Transverse colon (tissue), 4 donors: ENCODE measurements at regions not wholly inside any gene's neighbourhood (a gene's known extent, or its start where the extent isn't known, plus 50 kb on each side); places are given as distances from the start of the nearest gene placed in this dataset.

Source experiments
- DNase-seq: peaks from one replicate; pipeline ENCODE4 v3.0.0-alpha.2; 2019
- H3K27ac ChIP-seq, 4 donors: fragments of 200-600 bp; sonication (generic); 2 replicates each; pipeline ENCODE4 v1.5.1; 2016 to 2018; ENCODE audit warnings: inconsistent platforms in 4 of 4
- H3K27me3 ChIP-seq: fragments of 200-600 bp; sonication (generic); 2 replicates; pipeline ENCODE4 v1.5.1; 2017; ENCODE audit warnings: inconsistent platforms
- H3K36me3 ChIP-seq, 4 donors: fragments of 200-600 bp; sonication (generic); 2 replicates each; pipeline ENCODE4 v1.5.1; 2017 to 2019; ENCODE audit warnings: inconsistent platforms in 4 of 4
- H3K4me1 ChIP-seq, 4 donors: fragments of 200-600 bp; sonication (generic); 2 replicates each; pipeline ENCODE4 v1.5.1; 2017 to 2020; ENCODE audit warnings: inconsistent platforms in 4 of 4
- H3K4me3 ChIP-seq, 4 donors: fragments of 200-600 bp; sonication (generic); 1 replicate in 1 of 4; 2 replicates in 3 of 4; pipeline versions ENCODE4 v1.5.1 to v1.6.1; 2017 to 2019; ENCODE audit warnings: inconsistent platforms in 4 of 4
- H3K9me3 ChIP-seq, 2 donors: fragments of 200-600 bp; sonication (generic); 2 replicates each; pipeline ENCODE4 v1.5.1; 2017 to 2019; ENCODE audit warnings: inconsistent platforms in 2 of 2
- EP300 ChIP-seq: sonication (generic); formaldehyde crosslinking; IDR thresholded peaks from one replicate; pipeline ENCODE4 v1.6.1; 2017; ENCODE audit warnings: antibody characterized with exemption, low read depth
- POLR2A ChIP-seq: fragments of 450-650 bp; IDR thresholded peaks from one replicate; pipeline ENCODE4 v1.6.1; 2016; ENCODE audit warnings: antibody characterized with exemption, mild to moderate bottlenecking, moderate library complexity
- POLR2AphosphoS5 ChIP-seq, 3 donors: sonication (generic); formaldehyde crosslinking; IDR thresholded peaks; one replicate each; pipeline ENCODE4 v1.6.1; 2016; ENCODE audit warnings: antibody characterized with exemption in 3 of 3
- WGBS, 2 donors: methylation state at CpG; one replicate each; pipeline ENCODE4 v1.1.5; 2018; ENCODE audit warnings: low coverage in 1 of 2; 5-methylcytosine and 5-hydroxymethylcytosine counted together
- in situ Hi-C, 4 donors: fragments of 200-750 bp; cut with MboI; loops; one replicate each; pipeline versions ENCODE4 v1.15.0 to v1.15.1; 2017; ENCODE audit warnings: low sequenced_read_pairs in 3 of 4, low pct_ligation_motif_present in 1 of 4, low pct_unique_long_range_greater_than_20kb in 1 of 4
- intact Hi-C: fragments of 100-400 bp; cut with DNase I; formaldehyde crosslinking; loops from one replicate; pipeline ENCODE4 v1.15.1; 2023; ENCODE audit warnings: low total_unique reads
- TF ChIP-seq, protein P1 (sequence below), 5 experiments: fragments of 200-600 bp in 3 of 5; fragments of 450-650 bp in 2 of 5; sonication (generic) in 3 of 5; IDR thresholded peaks; 1 replicate in 2 of 5; 2 replicates in 3 of 5; pipeline ENCODE4 v1.5.1; 2016 to 2017; ENCODE audit warnings: antibody characterized with exemption in 5 of 5, inconsistent platforms in 3 of 5, mild to moderate bottlenecking in 2 of 5, moderate library complexity in 1 of 5

- Histone ChIP-seq H3K4me3 (no peak overlapping the region), H3K4me1 (no peaks in the 10 kb centered on the region), H3K27ac (no peak overlapping the region), H3K27me3 (no peaks in the 10 kb centered on the region), H3K9me3 (no peaks in the 10 kb centered on the region), H3K36me3 (no peaks in the 10 kb centered on the region)
- intact Hi-C loops, result no loop called here
- in situ Hi-C loops, result loop anchor here in 1 of 4 donors (25.0 kb wide), 1 partner anchor 759 kb away; no protein-coding TSS in a partner anchor
- DNase-seq, result no peak
- TF ChIP-seq, protein P1, sequence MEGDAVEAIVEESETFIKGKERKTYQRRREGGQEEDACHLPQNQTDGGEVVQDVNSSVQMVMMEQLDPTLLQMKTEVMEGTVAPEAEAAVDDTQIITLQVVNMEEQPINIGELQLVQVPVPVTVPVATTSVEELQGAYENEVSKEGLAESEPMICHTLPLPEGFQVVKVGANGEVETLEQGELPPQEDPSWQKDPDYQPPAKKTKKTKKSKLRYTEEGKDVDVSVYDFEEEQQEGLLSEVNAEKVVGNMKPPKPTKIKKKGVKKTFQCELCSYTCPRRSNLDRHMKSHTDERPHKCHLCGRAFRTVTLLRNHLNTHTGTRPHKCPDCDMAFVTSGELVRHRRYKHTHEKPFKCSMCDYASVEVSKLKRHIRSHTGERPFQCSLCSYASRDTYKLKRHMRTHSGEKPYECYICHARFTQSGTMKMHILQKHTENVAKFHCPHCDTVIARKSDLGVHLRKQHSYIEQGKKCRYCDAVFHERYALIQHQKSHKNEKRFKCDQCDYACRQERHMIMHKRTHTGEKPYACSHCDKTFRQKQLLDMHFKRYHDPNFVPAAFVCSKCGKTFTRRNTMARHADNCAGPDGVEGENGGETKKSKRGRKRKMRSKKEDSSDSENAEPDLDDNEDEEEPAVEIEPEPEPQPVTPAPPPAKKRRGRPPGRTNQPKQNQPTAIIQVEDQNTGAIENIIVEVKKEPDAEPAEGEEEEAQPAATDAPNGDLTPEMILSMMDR (IDR thresholded peaks at IDR 0.05), result peak; percentile 44 to 60 (median 52)
- no peak for TF ChIP-seq POLR2A
- WGBS, 2 donors, result 51 to 53% methylated on average over 6 of the region's 6 CpGs
These were observed 923.4 kb downstream of the NCAM2 start for GRCh38 chr21:21921410-21922232.

DNA sequence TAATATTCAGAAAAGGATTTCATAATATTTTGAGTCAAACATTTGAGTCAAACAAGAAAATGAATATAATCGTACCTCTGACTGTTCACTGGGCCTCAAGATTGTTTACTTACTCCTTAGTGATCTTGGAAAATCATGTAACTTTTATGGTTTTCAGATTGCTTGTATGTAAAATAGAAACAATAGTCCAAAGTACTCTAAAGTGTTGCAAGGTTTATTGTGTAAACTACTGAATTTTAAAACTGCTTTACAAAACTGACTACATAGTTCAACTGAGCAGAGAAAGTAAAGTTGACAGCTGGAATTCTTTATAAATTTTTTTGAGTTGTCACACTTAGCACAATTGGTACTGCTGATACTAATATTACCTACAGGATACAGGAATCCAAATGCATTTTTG, 931.0 kb downstream of the NCAM2 start:
- intact Hi-C loops, result no loop called here
- Histone ChIP-seq H3K36me3 (no peaks in the 10 kb centered on the region), H3K27me3 (no peaks in the 10 kb centered on the region), H3K27ac (no peak overlapping the region), H3K9me3 (no peaks in the 10 kb centered on the region), H3K4me3 (no peak overlapping the region), H3K4me1 (peaks cover 0 to 13% (median 1%) of the 10 kb centered on the region in 4 donors)
- WGBS, 2 donors, result 15 to 36% methylated on average over 1 of the region's 1 CpG
- no peak for DNase-seq
- no peak for TF ChIP-seq POLR2A
- no peak for TF ChIP-seq EP300
- TF ChIP-seq POLR2AphosphoS5 (IDR thresholded peaks at IDR 0.05), result no peak
- TF ChIP-seq, protein P1 (IDR thresholded peaks at IDR 0.05), result no peak
- in situ Hi-C loops, result no loop called here

- Histone ChIP-seq H3K27ac (no peak overlapping the region), H3K9me3 (no peaks in the 10 kb centered on the region), H3K4me1 (peaks cover 0 to 13% (median 1%) of the 10 kb centered on the region in 4 donors), H3K4me3 (no peak overlapping the region), H3K27me3 (no peaks in the 10 kb centered on the region), H3K36me3 (no peaks in the 10 kb centered on the region)
- in situ Hi-C loops, result no loop called here
- no peak for DNase-seq
- 82 to 91% methylated on average over 4 of the region's 4 CpGs for WGBS, 2 donors
- intact Hi-C loops, result no loop called here
- TF ChIP-seq POLR2AphosphoS5 (IDR thresholded peaks at IDR 0.05) (no peak), POLR2A (no peak), EP300 (no peak)
These were observed 931.6 kb downstream of the NCAM2 start for GRCh38 chr21:21929789-21930188.

DNA sequence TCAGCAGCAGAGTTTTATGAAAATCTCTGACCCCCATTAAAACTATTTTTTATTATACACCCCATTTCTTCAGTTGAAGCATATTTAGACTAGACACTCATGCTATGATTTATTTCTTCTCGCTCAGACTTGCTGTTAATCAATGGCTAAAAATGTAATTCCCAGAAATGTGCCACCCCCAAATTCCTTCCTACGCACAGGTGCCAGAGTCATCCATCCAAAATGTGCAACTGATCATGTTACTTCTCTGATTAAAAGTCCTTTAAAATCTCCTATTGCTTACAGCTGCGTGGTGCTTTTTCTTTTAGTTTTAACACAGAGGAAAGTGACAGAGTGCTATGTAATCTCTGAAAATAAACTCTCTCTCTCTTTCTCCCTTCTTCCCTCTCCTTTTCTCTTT, 954.4 kb downstream of the NCAM2 start:
- no peak overlapping the region for H3K27ac ChIP-seq
- WGBS, 2 donors, result 70 to 87% methylated on average over 3 of the region's 3 CpGs
- H3K9me3 ChIP-seq, result no peaks in the 10 kb centered on the region
- no peaks in the 10 kb centered on the region for H3K4me1 ChIP-seq
- in situ Hi-C loops, result no loop called here
- DNase-seq, result no peak
- intact Hi-C loops, result no loop called here
- no peak overlapping the region for H3K4me3 ChIP-seq
- H3K36me3 ChIP-seq, result no peaks in the 10 kb centered on the region
- H3K27me3 ChIP-seq, result no peaks in the 10 kb centered on the region
- no peak for TF ChIP-seq POLR2A
- TF ChIP-seq POLR2AphosphoS5 (IDR thresholded peaks at IDR 0.05), result no peak
- no peak for TF ChIP-seq EP300
- TF ChIP-seq, protein P1 (IDR thresholded peaks at IDR 0.05), result no peak
